Stomach (tissue), 8 donors: ENCODE measurements at regions not wholly inside any gene's neighbourhood (a gene's known extent, or its start where the extent isn't known, plus 50 kb on each side); places are given as distances from the start of the nearest gene placed in this dataset.

Experiments
- DNase-seq, 2 donors: peaks; one replicate each; pipeline versions ENCODE4 v3.0.0 to v3.0.0-alpha.2; 2013 to 2019
- H3K27ac ChIP-seq, 5 donors: fragments of 200-600 bp in 4 of 5; sonication (generic) in 4 of 5; one replicate each; pipeline ENCODE4 v1.5.1; 2013 to 2019; ENCODE audit warnings: mild to moderate bottlenecking in 1 of 5, moderate library complexity in 1 of 5
- H3K27me3 ChIP-seq, 3 donors: fragments of 200-600 bp; sonication (generic); one replicate each; pipeline ENCODE4 v1.5.1; 2017 to 2019; ENCODE audit warnings: mixed run types in 1 of 3
- H3K36me3 ChIP-seq, 4 donors: fragments of 200-600 bp; sonication (generic); 1 replicate in 3 of 4; 2 replicates in 1 of 4; pipeline ENCODE4 v1.5.1; 2016 to 2019
- H3K4me1 ChIP-seq, 4 donors: fragments of 200-600 bp; sonication (generic); one replicate each; pipeline ENCODE4 v1.5.1; 2016 to 2019
- H3K4me3 ChIP-seq, 4 donors: fragments of 200-600 bp; sonication (generic) in 3 of 4; one replicate each; pipeline ENCODE4 v1.5.1; 2016 to 2019; ENCODE audit warnings: mild to moderate bottlenecking in 1 of 4
- H3K9me3 ChIP-seq, 4 donors: fragments of 200-600 bp; sonication (generic); one replicate each; pipeline ENCODE4 v1.5.1; 2016 to 2019
- CTCF ChIP-seq, 7 experiments: fragments of 450-650 bp in 4 of 7; fragments of 200-600 bp in 3 of 7; sonication (generic) in 3 of 7; IDR thresholded peaks; one replicate each; pipeline ENCODE4 v1.5.1; 2016 to 2019; ENCODE audit warnings: antibody characterized with exemption in 7 of 7, control low read depth in 2 of 7, mild to moderate bottlenecking in 1 of 7
- EP300 ChIP-seq: sonication (generic); formaldehyde crosslinking; IDR thresholded peaks from one replicate; pipeline ENCODE4 v1.6.1; 2017; ENCODE audit warnings: antibody characterized with exemption
- POLR2A ChIP-seq, 4 donors: fragments of 450-650 bp; IDR thresholded peaks; one replicate each; pipeline ENCODE4 v1.6.1; 2016; ENCODE audit warnings: antibody characterized with exemption in 4 of 4, control low read depth in 2 of 4, mild to moderate bottlenecking in 1 of 4, moderate library complexity in 1 of 4
- POLR2AphosphoS5 ChIP-seq, 3 donors: sonication (generic); formaldehyde crosslinking; IDR thresholded peaks; one replicate each; pipeline ENCODE4 v1.6.1; 2016; ENCODE audit warnings: antibody characterized with exemption in 3 of 3
- WGBS, 5 donors: extraction: QIAGEN DNeasy Blood & Tissue Kit in 3 of 5; methylation state at CpG; one replicate each; pipeline versions ENCODE4 v1.1.5 to v1.1.7; 2013 to 2018; 5-methylcytosine and 5-hydroxymethylcytosine counted together
- intact Hi-C: fragments of 100-400 bp; cut with DNase I; formaldehyde crosslinking; loops from one replicate; pipeline ENCODE4 v1.15.1; 2023; ENCODE audit warnings: low total_unique reads
- donor health status: healthy with polysubstance abuse.
- donor health status: Bipolar disorder and iron deficiency.
- donor health status: healthy.

GRCh38 chr5:152864991-152865390 is 459.9 kb upstream of the NMUR2 start:
- Histone ChIP-seq H3K27ac (no peak overlapping the region), H3K4me1 (peaks cover 0 to 11% (median 0%) of the 10 kb centered on the region in 4 donors), H3K27me3 (no peaks in the 10 kb centered on the region), H3K4me3 (no peak overlapping the region), H3K36me3 (no peaks in the 10 kb centered on the region), H3K9me3 (peaks cover 0 to 3% (median 0%) of the 10 kb centered on the region in 4 donors)
- intact Hi-C loops: no loop called here
- peak in 1 of 2 donors; percentile 19 for DNase-seq
- TF ChIP-seq EP300 (no peak), POLR2AphosphoS5 (IDR thresholded peaks at IDR 0.05) (no peak), POLR2A (IDR thresholded peaks at IDR 0.05) (no peak), CTCF (IDR thresholded peaks at IDR 0.05) (no peak)

- H3K9me3 ChIP-seq: peaks cover 0 to 14% (median 8%) of the 10 kb centered on the region in 4 donors
- H3K27me3 ChIP-seq: no peaks in the 10 kb centered on the region
- H3K36me3 ChIP-seq: no peaks in the 10 kb centered on the region
- H3K4me1 ChIP-seq: no peaks in the 10 kb centered on the region
- no peak overlapping the region for H3K4me3 ChIP-seq
- no peak overlapping the region for H3K27ac ChIP-seq
- 91 to 100% (median 97%) methylated on average over 4 of the region's 4 CpGs for WGBS, 5 donors
- DNase-seq: no peak
- intact Hi-C loops: no loop called here
- TF ChIP-seq CTCF (IDR thresholded peaks at IDR 0.05) (no peak), POLR2A (IDR thresholded peaks at IDR 0.05) (no peak), POLR2AphosphoS5 (IDR thresholded peaks at IDR 0.05) (no peak), EP300 (no peak)
These were observed 464.9 kb upstream of the NMUR2 start for GRCh38 chr5:152869971-152870370.

GRCh38 chr5:152882621-152883020 is 477.5 kb upstream of the NMUR2 start:
- WGBS, 5 donors: 49 to 71% (median 62%) methylated on average over 2 of the region's 2 CpGs
- Histone ChIP-seq H3K27ac (no peak overlapping the region), H3K4me3 (no peak overlapping the region), H3K9me3 (peaks cover 0 to 9% (median 3%) of the 10 kb centered on the region in 4 donors), H3K4me1 (no peaks in the 10 kb centered on the region), H3K27me3 (no peaks in the 10 kb centered on the region), H3K36me3 (no peaks in the 10 kb centered on the region)
- intact Hi-C loops: no loop called here
- no peak for DNase-seq
- no peak for TF ChIP-seq POLR2AphosphoS5 (IDR thresholded peaks at IDR 0.05)
- TF ChIP-seq EP300: no peak
- TF ChIP-seq POLR2A (IDR thresholded peaks at IDR 0.05): no peak
- no peak for TF ChIP-seq CTCF (IDR thresholded peaks at IDR 0.05)

- 46 to 61% (median 48%) methylated on average over 3 of the region's 3 CpGs for WGBS, 5 donors
- Histone ChIP-seq H3K9me3 (peaks cover 0 to 5% (median 2%) of the 10 kb centered on the region in 4 donors), H3K4me3 (no peak overlapping the region), H3K27me3 (no peaks in the 10 kb centered on the region), H3K36me3 (no peaks in the 10 kb centered on the region), H3K4me1 (no peaks in the 10 kb centered on the region), H3K27ac (no peak overlapping the region)
- DNase-seq: peak in 1 of 2 donors; percentile 32
- intact Hi-C loops: no loop called here
- no peak for TF ChIP-seq POLR2AphosphoS5 (IDR thresholded peaks at IDR 0.05)
These were observed 478.1 kb upstream of the NMUR2 start for GRCh38 chr5:152883066-152883775.

DNA sequence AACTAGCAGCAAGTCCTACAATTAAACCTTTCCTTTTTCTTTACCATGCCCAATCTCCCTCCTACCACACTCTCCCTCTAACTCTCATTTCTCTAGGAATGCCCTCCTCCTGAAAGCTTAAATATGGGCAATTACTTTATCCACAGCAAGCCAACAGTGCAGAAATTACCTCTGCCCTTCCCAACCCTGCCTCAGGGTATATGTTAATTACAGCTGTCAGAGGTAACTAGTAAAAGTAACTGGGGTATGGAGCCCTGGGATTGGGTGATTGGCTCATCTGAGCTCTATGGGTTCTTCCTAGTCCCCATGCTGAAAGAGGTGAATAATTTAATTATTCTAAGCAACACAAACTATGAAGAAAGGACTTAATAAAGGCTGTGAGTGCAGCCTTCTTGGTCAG is 478.9 kb upstream of the NMUR2 start:
- H3K27ac ChIP-seq: no peak overlapping the region
- no peaks in the 10 kb centered on the region for H3K36me3 ChIP-seq
- H3K9me3 ChIP-seq: peaks cover 0 to 5% (median 0%) of the 10 kb centered on the region in 4 donors
- H3K27me3 ChIP-seq: no peaks in the 10 kb centered on the region
- TF ChIP-seq POLR2A (IDR thresholded peaks at IDR 0.05): no peak
- no peak for TF ChIP-seq POLR2AphosphoS5 (IDR thresholded peaks at IDR 0.05)
- no peak for TF ChIP-seq EP300
- TF ChIP-seq CTCF (IDR thresholded peaks at IDR 0.05): no peak
- intact Hi-C loops: no loop called here
- H3K4me1 ChIP-seq: no peaks in the 10 kb centered on the region
- no peak overlapping the region for H3K4me3 ChIP-seq
- DNase-seq: no peak
